ENCODE measurements at regions not wholly inside any gene's neighbourhood (a gene's known extent, or its start where the extent isn't known, plus 50 kb on each side); places are given as distances from the start of the nearest gene placed in this dataset.

GRCh38 chr15:70508561-70509281 lies 254.6 kb downstream of the UACA start:
- Histone ChIP-seq H3K4me1 (ENCODE audit: insufficient read depth, low read length, poor library complexity, severe bottlenecking) (peaks cover 31% of the 10 kb centered on the region), H3K79me2 (ENCODE audit: insufficient read depth, low read depth, low read length) (no peaks in the 10 kb centered on the region), H4K20me1 (ENCODE audit: insufficient read depth, low read length) (no peaks in the 10 kb centered on the region), H3K9me2 (ENCODE audit: insufficient read depth, low read length) (no peaks in the 10 kb centered on the region), H3K27ac (ENCODE audit: low read depth, low read length, poor library complexity, severe bottlenecking) (no peak overlapping the region), H3K4me3 (ENCODE audit: low read depth, low read length, poor library complexity, severe bottlenecking) (no peak overlapping the region), H3K4me2 (ENCODE audit: low read length) (no peak overlapping the region), H2AFZ (ENCODE audit: low read length) (no peak overlapping the region), H3K36me3 (ENCODE audit: insufficient read depth, low read length) (no peaks in the 10 kb centered on the region; the same call in 1 of the 2 replicates), H3K9me3 (ENCODE audit: low read length) (peaks cover 23% of the 10 kb centered on the region; the same call in 1 of the 2 replicates)
- POLR2A ChIA-PET: no interaction called here
- intact Hi-C loops (cut with micrococcal nuclease; ENCODE audit: unreplicated experiment): no loop called here
- CTCF ChIA-PET (ENCODE audit: unreplicated experiment): no interaction called here
- DNase-seq (ENCODE audit: low spot score): no peak
- TF ChIP-seq, protein P1, sequence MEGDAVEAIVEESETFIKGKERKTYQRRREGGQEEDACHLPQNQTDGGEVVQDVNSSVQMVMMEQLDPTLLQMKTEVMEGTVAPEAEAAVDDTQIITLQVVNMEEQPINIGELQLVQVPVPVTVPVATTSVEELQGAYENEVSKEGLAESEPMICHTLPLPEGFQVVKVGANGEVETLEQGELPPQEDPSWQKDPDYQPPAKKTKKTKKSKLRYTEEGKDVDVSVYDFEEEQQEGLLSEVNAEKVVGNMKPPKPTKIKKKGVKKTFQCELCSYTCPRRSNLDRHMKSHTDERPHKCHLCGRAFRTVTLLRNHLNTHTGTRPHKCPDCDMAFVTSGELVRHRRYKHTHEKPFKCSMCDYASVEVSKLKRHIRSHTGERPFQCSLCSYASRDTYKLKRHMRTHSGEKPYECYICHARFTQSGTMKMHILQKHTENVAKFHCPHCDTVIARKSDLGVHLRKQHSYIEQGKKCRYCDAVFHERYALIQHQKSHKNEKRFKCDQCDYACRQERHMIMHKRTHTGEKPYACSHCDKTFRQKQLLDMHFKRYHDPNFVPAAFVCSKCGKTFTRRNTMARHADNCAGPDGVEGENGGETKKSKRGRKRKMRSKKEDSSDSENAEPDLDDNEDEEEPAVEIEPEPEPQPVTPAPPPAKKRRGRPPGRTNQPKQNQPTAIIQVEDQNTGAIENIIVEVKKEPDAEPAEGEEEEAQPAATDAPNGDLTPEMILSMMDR (conservative IDR thresholded peaks at IDR 0.05; ENCODE audit: low read length): 0 out of 2 replicates have a peak, but pooled peaks have one; percentile 23
- no peak for TF ChIP-seq EZH2phosphoT487 (IDR thresholded peaks at IDR 0.05; ENCODE audit: borderline replicate concordance, low read depth, low read length)
- BruUV-seq (replicated peaks): no TSS peak

DNA sequence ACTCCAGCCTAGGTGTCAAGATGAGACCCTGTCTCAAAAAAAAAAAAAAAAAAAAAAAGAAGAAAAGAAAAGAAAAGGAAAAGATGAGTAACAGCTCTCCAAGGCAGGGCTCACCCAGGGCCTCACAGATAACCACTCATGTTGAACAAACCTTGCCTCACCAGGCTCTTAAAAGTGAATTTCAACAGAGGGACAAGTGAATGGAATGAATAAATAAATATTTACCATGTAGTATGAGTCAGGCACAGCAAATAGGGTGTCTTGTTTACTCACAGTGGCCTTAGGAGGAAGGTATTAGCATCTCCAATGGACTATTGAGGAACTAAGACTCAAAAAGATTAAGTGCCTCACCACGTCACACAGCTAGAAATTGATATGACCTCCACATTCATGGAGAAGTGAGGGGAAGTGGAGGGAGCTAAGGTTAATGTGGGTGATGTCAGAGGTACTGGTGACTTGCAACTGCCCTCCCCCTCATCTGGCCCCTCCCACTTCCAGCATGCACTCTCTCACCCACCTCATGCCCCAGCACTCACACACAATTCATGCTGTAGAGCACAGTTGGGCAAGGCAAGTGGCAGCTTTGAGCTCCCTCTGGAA lies 255.5 kb downstream of the UACA start:
- H3K27ac ChIP-seq (ENCODE audit: low read depth, low read length, poor library complexity, severe bottlenecking): no peak overlapping the region
- H3K79me2 ChIP-seq (ENCODE audit: insufficient read depth, low read depth, low read length): no peaks in the 10 kb centered on the region
- peak; percentile 23 for DNase-seq (ENCODE audit: low spot score)
- H3K4me1 ChIP-seq (ENCODE audit: insufficient read depth, low read length, poor library complexity, severe bottlenecking): peaks cover 39% of the 10 kb centered on the region
- CTCF ChIA-PET (ENCODE audit: unreplicated experiment): interaction anchor here (0.6 kb wide), 1 partner anchor 22 kb away, joined by 6 read pairs; no protein-coding TSS in a partner anchor
- H4K20me1 ChIP-seq (ENCODE audit: insufficient read depth, low read length): no peaks in the 10 kb centered on the region
- POLR2A ChIA-PET: interaction anchor here (0.6 to 1.3 kb wide), 2 partner anchors 41 to 585 kb away, joined by 3 read pairs; no protein-coding TSS in a partner anchor
- H3K9me2 ChIP-seq (ENCODE audit: insufficient read depth, low read length): no peaks in the 10 kb centered on the region
- H3K36me3 ChIP-seq (ENCODE audit: insufficient read depth, low read length): no peaks in the 10 kb centered on the region; the same call in 1 of the 2 replicates
- intact Hi-C loops (cut with micrococcal nuclease; ENCODE audit: unreplicated experiment): no loop called here
- H3K4me3 ChIP-seq (ENCODE audit: low read depth, low read length, poor library complexity, severe bottlenecking): no peak overlapping the region
- no TSS peak for BruUV-seq (replicated peaks)
- H3K4me2 ChIP-seq (ENCODE audit: low read length): no peak overlapping the region
- H2AFZ ChIP-seq (ENCODE audit: low read length): no peak overlapping the region
- H3K9me3 ChIP-seq (ENCODE audit: low read length): peaks cover 23% of the 10 kb centered on the region; the same call in 1 of the 2 replicates
- TF ChIP-seq, protein P1 (conservative IDR thresholded peaks at IDR 0.05; ENCODE audit: low read length): no peak
- TF ChIP-seq EZH2phosphoT487 (IDR thresholded peaks at IDR 0.05; ENCODE audit: borderline replicate concordance, low read depth, low read length): no peak

All from OCI-LY7 (cell line).